ENCODE measurements at regions not wholly inside any gene's neighbourhood (a gene's known extent, or its start where the extent isn't known, plus 50 kb on each side); places are given as distances from the start of the nearest gene placed in this dataset.
"Not testable (repeated sequence)": the region's sequence is repeated elsewhere in the genome, so short reads cannot be mapped to it uniquely, and the experiment has no call there.

- Mint-ChIP-seq H3K27ac (no peak overlapping the region), H3K9me3 (peaks cover 2% of the 10 kb centered on the region), H3K36me3 (no peaks in the 10 kb centered on the region), H3K4me3 (no peak overlapping the region), H3K4me1 (no peaks in the 10 kb centered on the region), H3K27me3 (peaks cover 6% of the 10 kb centered on the region)
- CTCF ChIA-PET: no interaction called here
- DNase-seq: no peak
These were observed 156.1 kb downstream of the IGLL1 start for GRCh38 chr22:23424031-23424430.

DNA sequence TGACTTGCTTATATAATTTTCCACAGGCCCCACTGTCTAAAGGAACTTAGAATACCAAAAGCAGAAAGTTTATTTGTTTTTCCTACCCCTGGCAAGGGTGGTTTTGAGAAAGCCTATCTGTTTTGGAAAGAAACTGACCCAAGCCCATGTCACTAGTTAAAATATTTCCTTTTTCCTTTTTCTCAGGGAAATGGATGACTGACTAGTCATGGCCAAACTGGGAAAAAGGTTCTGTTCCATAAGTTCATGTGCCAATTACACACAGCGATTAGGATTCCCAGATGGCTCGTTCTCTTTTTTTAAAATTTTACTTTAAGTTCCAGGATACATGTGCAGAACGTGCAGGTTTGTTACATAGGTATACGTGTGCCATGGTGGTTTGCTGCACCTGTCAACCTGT, 157.8 kb downstream of the IGLL1 start:
- H3K4me1 Mint-ChIP-seq, DNase-seq, CTCF ChIA-PET, H3K36me3 Mint-ChIP-seq, H3K9me3 Mint-ChIP-seq, H3K4me3 Mint-ChIP-seq: not testable (repeated sequence)
- peaks cover 13% of the 10 kb centered on the region for H3K27me3 Mint-ChIP-seq
- H3K27ac Mint-ChIP-seq: peak overlapping the region; percentile 58

DNA sequence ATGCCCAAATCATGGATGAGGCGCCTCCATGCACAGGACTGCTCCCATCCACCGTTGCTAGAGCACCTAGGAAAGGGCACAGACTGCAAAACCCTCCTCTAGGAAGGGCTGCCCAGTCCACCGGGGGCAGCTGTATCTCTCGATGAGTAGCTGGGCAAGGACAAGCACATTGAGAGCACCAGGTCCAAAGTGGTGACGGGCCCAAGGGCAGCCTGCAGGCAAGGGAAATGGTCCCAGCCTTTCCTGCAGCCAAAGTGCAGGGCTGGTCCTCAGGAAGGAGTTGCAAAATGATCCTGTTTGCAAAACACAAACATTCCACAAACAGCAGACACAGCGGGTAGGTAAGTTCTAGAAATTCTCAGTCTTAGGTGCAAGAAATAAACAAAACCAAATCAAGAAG, 158.8 kb downstream of the IGLL1 start:
- CTCF ChIA-PET: not testable (repeated sequence)

GRCh38 chr22:23419931-23420330, 160.2 kb downstream of the IGLL1 start:
- CTCF ChIA-PET: no interaction called here
- no peaks in the 10 kb centered on the region for H3K9me3 Mint-ChIP-seq
- DNase-seq: no peak
- H3K4me3 Mint-ChIP-seq: no peak overlapping the region
- H3K36me3 Mint-ChIP-seq: no peaks in the 10 kb centered on the region
- H3K4me1 Mint-ChIP-seq: no peaks in the 10 kb centered on the region
- H3K27me3 Mint-ChIP-seq: peaks cover 18% of the 10 kb centered on the region
- no peak overlapping the region for H3K27ac Mint-ChIP-seq

More for the DNA sequence above, 158.8 kb downstream of the IGLL1 start:
- H3K4me3 Mint-ChIP-seq, H3K36me3 Mint-ChIP-seq, H3K4me1 Mint-ChIP-seq, DNase-seq, H3K9me3 Mint-ChIP-seq, H3K27ac Mint-ChIP-seq: not testable (repeated sequence)
- H3K27me3 Mint-ChIP-seq: peaks cover 16% of the 10 kb centered on the region

GRCh38 chr22:23419171-23419570, 160.9 kb downstream of the IGLL1 start:
- Mint-ChIP-seq H3K36me3 (no peaks in the 10 kb centered on the region), H3K27me3 (peaks cover 18% of the 10 kb centered on the region), H3K9me3 (no peaks in the 10 kb centered on the region), H3K27ac (no peak overlapping the region), H3K4me1 (no peaks in the 10 kb centered on the region), H3K4me3 (no peak overlapping the region)
- DNase-seq: no peak
- CTCF ChIA-PET: no interaction called here

GRCh38 chr22:23418159-23418788, 161.8 kb downstream of the IGLL1 start:
- H3K27me3 Mint-ChIP-seq: peaks cover 18% of the 10 kb centered on the region
- H3K27ac Mint-ChIP-seq: no peak overlapping the region
- no peaks in the 10 kb centered on the region for H3K36me3 Mint-ChIP-seq
- H3K4me3 Mint-ChIP-seq: no peak overlapping the region
- no peaks in the 10 kb centered on the region for H3K4me1 Mint-ChIP-seq
- DNase-seq: no peak
- H3K9me3 Mint-ChIP-seq: no peaks in the 10 kb centered on the region
- CTCF ChIA-PET: no interaction called here

DNA sequence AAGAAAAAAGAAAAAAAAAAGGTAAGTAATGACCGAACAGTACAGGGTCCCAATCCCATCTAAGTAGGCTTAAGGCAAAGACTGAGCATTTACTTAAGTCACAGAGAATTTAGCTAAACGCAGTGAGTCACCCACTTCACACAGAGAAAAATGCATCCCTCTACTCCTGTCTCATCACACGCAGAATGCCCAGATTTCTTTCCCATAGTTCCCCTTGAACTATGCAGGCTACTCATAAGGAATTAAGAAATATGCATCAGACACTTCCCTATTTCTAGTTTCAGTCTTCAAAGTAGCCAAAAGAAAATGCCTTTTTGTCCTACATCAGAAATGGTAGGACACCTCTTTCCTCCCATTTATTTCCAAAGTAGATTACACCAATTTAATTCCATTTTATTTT, 162.8 kb downstream of the IGLL1 start:
- H3K9me3 Mint-ChIP-seq, H3K27ac Mint-ChIP-seq, H3K36me3 Mint-ChIP-seq, DNase-seq, H3K4me3 Mint-ChIP-seq, CTCF ChIA-PET, H3K4me1 Mint-ChIP-seq: not testable (repeated sequence)
- H3K27me3 Mint-ChIP-seq: peaks cover 12% of the 10 kb centered on the region

DNA sequence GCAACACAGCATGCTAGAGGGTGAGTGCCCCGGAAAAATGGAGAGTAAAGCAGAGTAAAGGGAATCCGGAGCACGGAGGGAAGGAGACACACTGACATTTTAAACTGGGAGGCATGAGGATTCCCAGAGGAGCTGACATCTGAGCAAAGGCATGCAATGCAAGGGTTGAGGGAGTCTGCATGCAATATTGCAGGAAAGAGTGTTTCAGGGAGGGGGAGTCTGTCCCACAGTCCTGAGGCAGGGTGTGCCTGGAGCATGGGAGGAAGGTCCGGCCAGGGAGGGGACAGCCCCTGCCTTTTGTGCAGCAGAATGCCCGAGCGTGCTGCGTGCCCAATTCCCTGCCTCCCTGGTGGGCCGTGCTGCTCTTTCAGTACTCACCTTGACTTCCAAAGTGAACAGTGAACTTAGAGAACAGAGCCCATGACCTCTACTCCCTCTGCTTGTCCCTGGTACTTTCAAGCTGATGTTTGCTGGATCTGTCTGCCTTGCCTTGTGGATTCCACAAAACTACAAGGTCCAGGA, 163.9 kb downstream of the IGLL1 start:
- H3K27ac Mint-ChIP-seq, DNase-seq, H3K4me3 Mint-ChIP-seq, H3K4me1 Mint-ChIP-seq, CTCF ChIA-PET, H3K9me3 Mint-ChIP-seq, H3K36me3 Mint-ChIP-seq: not testable (repeated sequence)
- H3K27me3 Mint-ChIP-seq: peaks cover 12% of the 10 kb centered on the region

- Mint-ChIP-seq H3K27ac (no peak overlapping the region), H3K36me3 (no peaks in the 10 kb centered on the region), H3K9me3 (no peaks in the 10 kb centered on the region), H3K27me3 (peaks cover 12% of the 10 kb centered on the region), H3K4me1 (peaks cover 6% of the 10 kb centered on the region), H3K4me3 (no peak overlapping the region)
- DNase-seq: no peak
- CTCF ChIA-PET: no interaction called here
These were observed 164.6 kb downstream of the IGLL1 start for GRCh38 chr22:23415490-23415851.

DNA sequence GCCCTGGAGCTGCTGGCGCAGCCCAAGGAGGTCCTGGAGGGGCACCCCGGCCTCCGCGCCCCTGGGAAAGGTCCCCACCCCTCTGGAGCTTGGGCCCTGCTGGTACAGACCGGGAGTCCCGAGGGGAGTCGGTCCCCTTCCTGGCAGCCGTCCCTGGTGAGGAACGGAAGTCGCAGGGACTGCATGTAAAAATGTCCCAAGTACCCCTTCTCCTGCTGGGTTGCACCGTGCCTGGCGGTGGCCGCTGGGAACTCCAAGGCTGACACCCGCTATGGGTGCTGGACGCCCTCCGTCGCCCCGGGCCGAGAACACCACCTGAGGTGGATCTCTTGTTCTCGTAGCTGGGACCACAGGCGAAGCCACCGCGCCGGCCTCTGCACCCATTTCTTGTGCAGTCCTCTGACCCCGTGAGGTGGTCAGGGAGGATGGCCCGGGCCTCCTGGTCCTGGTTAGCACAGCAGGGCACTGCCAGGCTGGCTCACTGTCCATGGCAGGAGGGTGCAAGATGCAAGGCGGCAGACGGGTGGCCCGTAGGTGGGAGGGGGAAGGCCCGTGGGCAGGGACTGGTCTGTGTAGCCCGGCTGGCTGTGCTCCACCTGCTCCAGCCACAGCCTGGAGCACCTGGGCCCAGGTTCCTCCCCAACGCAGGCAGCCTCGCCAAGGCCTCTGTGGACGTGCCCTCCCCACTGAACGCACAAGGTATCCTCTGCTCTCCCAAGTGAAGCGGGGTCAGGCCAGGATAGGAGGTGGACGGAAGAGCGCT, 165.2 kb downstream of the IGLL1 start:
- Mint-ChIP-seq H3K36me3 (no peaks in the 10 kb centered on the region), H3K27ac (no peak overlapping the region), H3K9me3 (no peaks in the 10 kb centered on the region), H3K4me1 (peaks cover 6% of the 10 kb centered on the region), H3K27me3 (peaks cover 12% of the 10 kb centered on the region), H3K4me3 (no peak overlapping the region)
- CTCF ChIA-PET: no interaction called here
- DNase-seq: no peak

GRCh38 chr22:23411739-23412138, 168.4 kb downstream of the IGLL1 start:
- H3K9me3 Mint-ChIP-seq: no peaks in the 10 kb centered on the region
- no peak for DNase-seq
- no peaks in the 10 kb centered on the region for H3K36me3 Mint-ChIP-seq
- H3K27me3 Mint-ChIP-seq: peaks cover 5% of the 10 kb centered on the region
- H3K4me3 Mint-ChIP-seq: no peak overlapping the region
- H3K4me1 Mint-ChIP-seq: peaks cover 6% of the 10 kb centered on the region
- H3K27ac Mint-ChIP-seq: no peak overlapping the region
- CTCF ChIA-PET: interaction anchor here (0.9 to 1.5 kb wide), 2 partner anchors 8 to 26 kb away, joined by 3 to 6 read pairs; no protein-coding TSS in a partner anchor

- peaks cover 3% of the 10 kb centered on the region for H3K27me3 Mint-ChIP-seq
- no peaks in the 10 kb centered on the region for H3K9me3 Mint-ChIP-seq
- no peak overlapping the region for H3K27ac Mint-ChIP-seq
- no peak for DNase-seq
- CTCF ChIA-PET: no interaction called here
- peaks cover 6% of the 10 kb centered on the region for H3K4me1 Mint-ChIP-seq
- no peak overlapping the region for H3K4me3 Mint-ChIP-seq
- no peaks in the 10 kb centered on the region for H3K36me3 Mint-ChIP-seq
These were observed 169.7 kb downstream of the IGLL1 start for GRCh38 chr22:23410411-23410810.

DNA sequence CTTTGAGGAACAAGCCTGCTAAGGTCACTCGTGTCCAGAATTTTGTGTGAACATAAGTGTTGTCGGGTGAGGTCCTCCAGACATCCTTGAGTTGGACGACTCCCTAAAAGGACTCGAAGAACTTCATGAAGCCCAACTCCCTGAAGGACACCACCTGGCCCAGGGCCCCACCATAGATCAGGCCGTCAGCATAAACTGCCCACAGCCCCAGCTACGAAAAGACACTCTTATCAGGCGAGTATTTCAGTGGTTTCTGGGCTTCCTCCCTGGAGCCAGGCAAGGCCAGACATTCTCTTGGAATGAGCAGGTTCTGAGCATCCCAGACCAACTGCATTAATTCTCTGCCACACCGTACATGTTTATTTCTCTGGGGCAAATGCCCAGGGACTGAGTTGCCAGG, 170.1 kb downstream of the IGLL1 start:
- no peaks in the 10 kb centered on the region for H3K36me3 Mint-ChIP-seq
- peaks cover 6% of the 10 kb centered on the region for H3K4me1 Mint-ChIP-seq
- no peaks in the 10 kb centered on the region for H3K9me3 Mint-ChIP-seq
- no peak overlapping the region for H3K4me3 Mint-ChIP-seq
- no peak for DNase-seq
- CTCF ChIA-PET: no interaction called here
- H3K27ac Mint-ChIP-seq: no peak overlapping the region
- H3K27me3 Mint-ChIP-seq: peaks cover 7% of the 10 kb centered on the region

DNA sequence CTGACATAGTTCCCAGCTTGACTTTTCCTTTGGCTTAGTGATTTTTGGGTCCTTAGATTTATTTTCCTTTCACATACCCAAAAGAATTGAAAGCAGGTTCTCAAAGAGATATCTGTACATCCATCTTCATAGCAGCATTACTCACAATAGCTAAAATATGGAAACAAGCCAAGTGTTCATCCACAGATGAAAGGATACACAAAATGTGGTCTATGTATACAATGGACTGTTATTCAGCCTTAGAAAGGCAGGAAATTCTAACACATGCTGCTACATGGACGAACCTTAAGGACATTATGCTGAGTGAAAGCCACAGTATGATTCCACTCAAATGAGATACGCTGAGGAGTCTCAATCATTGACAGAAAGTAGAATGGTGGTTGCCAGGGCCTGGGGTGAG, 171.8 kb downstream of the IGLL1 start:
- CTCF ChIA-PET: interaction anchor here (1.1 kb wide), 1 partner anchor 17 kb away, joined by 3 read pairs; no protein-coding TSS in a partner anchor
- no peak overlapping the region for H3K27ac Mint-ChIP-seq
- H3K4me3 Mint-ChIP-seq: no peak overlapping the region

GRCh38 chr22:23405366-23405851, 174.7 kb downstream of the IGLL1 start:
- H3K27ac Mint-ChIP-seq: no peak overlapping the region
- DNase-seq: no peak
- H3K9me3 Mint-ChIP-seq: no peaks in the 10 kb centered on the region
- H3K4me1 Mint-ChIP-seq: no peaks in the 10 kb centered on the region
- no peaks in the 10 kb centered on the region for H3K36me3 Mint-ChIP-seq
- CTCF ChIA-PET: no interaction called here
- no peak overlapping the region for H3K4me3 Mint-ChIP-seq
- peaks cover 12% of the 10 kb centered on the region for H3K27me3 Mint-ChIP-seq

More for the DNA sequence above, 171.8 kb downstream of the IGLL1 start:
- DNase-seq: no peak
- Mint-ChIP-seq H3K9me3 (no peaks in the 10 kb centered on the region), H3K36me3 (no peaks in the 10 kb centered on the region), H3K27me3 (peaks cover 12% of the 10 kb centered on the region), H3K4me1 (peaks cover 6% of the 10 kb centered on the region)
